Brain microvascular endothelial cell (primary cell): ENCODE measurements at regions not wholly inside any gene's neighbourhood (a gene's known extent, or its start where the extent isn't known, plus 50 kb on each side); places are given as distances from the start of the nearest gene placed in this dataset.

Experiments used
- DNase-seq: peaks from one replicate; pipeline ENCODE4 v3.0.0-alpha.2; 2020
- H3K27ac ChIP-seq: fragments of 250-450 bp; sonication (Bioruptor Pico); 2 replicates; pipeline ENCODE4 v1.5.1; 2020; ENCODE audit warnings: mild to moderate bottlenecking, moderate library complexity
- H3K27me3 ChIP-seq: fragments of 250-450 bp; sonication (Bioruptor Pico); replicated peaks from 2 replicates; pipeline ENCODE4 v1.5.1; 2020; ENCODE audit warnings: mild to moderate bottlenecking
- H3K36me3 ChIP-seq: fragments of 250-450 bp; sonication (Bioruptor Pico); replicated peaks from 2 replicates; pipeline ENCODE4 v1.5.1; 2020; ENCODE audit warnings: mild to moderate bottlenecking
- H3K4me3 ChIP-seq: 2 replicates; pipeline ENCODE4 v1.5.1; 2011; ENCODE audit warnings: low read depth, mild to moderate bottlenecking, control low read depth, low read length, moderate library complexity
- CTCF ChIP-seq: IDR thresholded peaks from 2 replicates; pipeline ENCODE4 v1.5.1; 2011; ENCODE audit warnings: low read depth, mild to moderate bottlenecking, moderate library complexity, low read length, control low read depth, inconsistent platforms; ENCODE audit errors: missing control alignments
- in situ Hi-C: cut with HindIII; loops from 2 replicates; pipeline ENCODE4 v1.10.0; 2017; ENCODE audit warnings: low sequenced_read_pairs, low pct_ligation_motif_present

GRCh38 chr11:110807801-110808200, 95.6 kb upstream of the ARHGAP20 start:
- H3K4me3 ChIP-seq, result no peak overlapping the region
- no peak overlapping the region for H3K27ac ChIP-seq
- H3K36me3 ChIP-seq, result no peaks in the 10 kb centered on the region
- H3K27me3 ChIP-seq, result no peaks in the 10 kb centered on the region
- no peak for DNase-seq
- TF ChIP-seq CTCF, result no peak
- in situ Hi-C loops, result no loop called here

GRCh38 chr11:110805756-110806155, 93.5 kb upstream of the ARHGAP20 start:
- DNase-seq, result no peak
- no peak for TF ChIP-seq CTCF
- no peaks in the 10 kb centered on the region for H3K36me3 ChIP-seq
- in situ Hi-C loops, result no loop called here
- no peak overlapping the region for H3K27ac ChIP-seq
- H3K27me3 ChIP-seq, result no peaks in the 10 kb centered on the region
- H3K4me3 ChIP-seq, result no peak overlapping the region

- Histone ChIP-seq H3K27ac (no peak overlapping the region), H3K4me3 (no peak overlapping the region), H3K36me3 (no peaks in the 10 kb centered on the region), H3K27me3 (no peaks in the 10 kb centered on the region)
- TF ChIP-seq CTCF, result no peak
- in situ Hi-C loops, result no loop called here
- DNase-seq, result no peak
Measured at GRCh38 chr11:110802162-110802561, 89.9 kb upstream of the ARHGAP20 start.

- no peaks in the 10 kb centered on the region for H3K36me3 ChIP-seq
- in situ Hi-C loops, result no loop called here
- TF ChIP-seq CTCF, result no peak
- DNase-seq, result no peak
- H3K27me3 ChIP-seq, result no peaks in the 10 kb centered on the region
- no peak overlapping the region for H3K27ac ChIP-seq
- no peak overlapping the region for H3K4me3 ChIP-seq
Measured at GRCh38 chr11:110801328-110801727, 89.1 kb upstream of the ARHGAP20 start.

GRCh38 chr11:110798201-110798900, 86.1 kb upstream of the ARHGAP20 start:
- in situ Hi-C loops, result no loop called here
- H3K27ac ChIP-seq, result no peak overlapping the region
- TF ChIP-seq CTCF, result no peak
- H3K27me3 ChIP-seq, result no peaks in the 10 kb centered on the region
- DNase-seq, result no peak
- H3K36me3 ChIP-seq, result no peaks in the 10 kb centered on the region
- H3K4me3 ChIP-seq, result no peak overlapping the region

GRCh38 chr11:110797453-110797852, 85.2 kb upstream of the ARHGAP20 start:
- Histone ChIP-seq H3K27me3 (no peaks in the 10 kb centered on the region), H3K36me3 (no peaks in the 10 kb centered on the region), H3K27ac (no peak overlapping the region), H3K4me3 (no peak overlapping the region)
- DNase-seq, result no peak
- TF ChIP-seq CTCF, result no peak
- in situ Hi-C loops, result no loop called here
